RWPE2 (cell line): ENCODE measurements at regions not wholly inside any gene's neighbourhood (a gene's known extent, or its start where the extent isn't known, plus 50 kb on each side); places are given as distances from the start of the nearest gene placed in this dataset.

Experiments used
- ATAC-seq: fragments of 200-7000 bp; cut with Tn5 transposase; 3 replicates; pipeline ENCODE4 v1.9.1; 2021; ENCODE audit warnings: low read depth
- DNase-seq: peaks from one replicate; pipeline ENCODE4 v3.0.0-alpha.2; 2020; ENCODE audit warnings: low spot score
- H3K27ac ChIP-seq: fragments of 450-650 bp; 2 replicates; pipeline ENCODE4 v1.5.1; 2017; ENCODE audit warnings: mild to moderate bottlenecking; ENCODE audit not compliant: poor library complexity, severe bottlenecking
- H3K27me3 ChIP-seq: fragments of 250-450 bp; sonication (Bioruptor Pico); 2 replicates; pipeline ENCODE4 v1.5.1; 2021; ENCODE audit warnings: mild to moderate bottlenecking, moderate library complexity; ENCODE audit not compliant: insufficient read depth, poor library complexity, severe bottlenecking
- H3K36me3 ChIP-seq: fragments of 250-450 bp; sonication (Bioruptor Pico); 2 replicates; pipeline ENCODE4 v1.5.1; 2020; ENCODE audit warnings: low read depth, mild to moderate bottlenecking, moderate library complexity
- H3K4me1 ChIP-seq: fragments of 250-450 bp; sonication (Bioruptor Pico); 2 replicates; pipeline ENCODE4 v1.5.1; 2021; ENCODE audit warnings: mild to moderate bottlenecking, moderate library complexity; ENCODE audit not compliant: insufficient read depth, poor library complexity, severe bottlenecking
- H3K4me3 ChIP-seq: fragments of 250-450 bp; sonication (Bioruptor Pico); 2 replicates; pipeline ENCODE4 v1.5.1; 2021; ENCODE audit warnings: mild to moderate bottlenecking, moderate library complexity; ENCODE audit not compliant: severe bottlenecking
- H3K9me3 ChIP-seq: fragments of 250-450 bp; sonication (Bioruptor Pico); 2 replicates; pipeline ENCODE4 v1.5.1; 2021; ENCODE audit warnings: mild to moderate bottlenecking, moderate library complexity; ENCODE audit not compliant: severe bottlenecking
- TF ChIP-seq, protein P1 (sequence below): fragments of 450-650 bp; IDR thresholded peaks from one replicate; pipeline ENCODE4 v1.5.1; 2017; ENCODE audit warnings: mild to moderate bottlenecking, moderate library complexity; ENCODE audit not compliant: poor library complexity, severe bottlenecking

DNA sequence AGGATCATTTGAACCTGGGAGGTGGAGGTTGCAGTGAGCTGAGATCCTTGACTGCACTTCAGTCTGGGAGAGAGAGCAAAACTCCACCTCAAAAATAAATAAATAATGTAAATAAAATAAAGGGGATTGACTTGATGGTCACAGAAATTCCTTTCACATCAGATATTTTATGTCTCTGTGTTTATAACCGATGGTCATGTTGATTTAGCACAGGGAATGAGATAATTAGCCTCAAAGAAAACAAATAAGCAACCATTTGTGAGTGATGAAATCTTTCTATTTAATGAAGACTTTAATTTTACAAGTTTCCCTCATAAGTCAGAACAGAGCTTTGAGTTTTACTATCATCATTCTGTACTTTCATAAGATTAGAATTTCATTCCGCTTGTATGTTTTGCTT, 64.8 kb upstream of the NUPR2 start:
- no peak for DNase-seq
- no peak for ATAC-seq
- TF ChIP-seq, protein P1, sequence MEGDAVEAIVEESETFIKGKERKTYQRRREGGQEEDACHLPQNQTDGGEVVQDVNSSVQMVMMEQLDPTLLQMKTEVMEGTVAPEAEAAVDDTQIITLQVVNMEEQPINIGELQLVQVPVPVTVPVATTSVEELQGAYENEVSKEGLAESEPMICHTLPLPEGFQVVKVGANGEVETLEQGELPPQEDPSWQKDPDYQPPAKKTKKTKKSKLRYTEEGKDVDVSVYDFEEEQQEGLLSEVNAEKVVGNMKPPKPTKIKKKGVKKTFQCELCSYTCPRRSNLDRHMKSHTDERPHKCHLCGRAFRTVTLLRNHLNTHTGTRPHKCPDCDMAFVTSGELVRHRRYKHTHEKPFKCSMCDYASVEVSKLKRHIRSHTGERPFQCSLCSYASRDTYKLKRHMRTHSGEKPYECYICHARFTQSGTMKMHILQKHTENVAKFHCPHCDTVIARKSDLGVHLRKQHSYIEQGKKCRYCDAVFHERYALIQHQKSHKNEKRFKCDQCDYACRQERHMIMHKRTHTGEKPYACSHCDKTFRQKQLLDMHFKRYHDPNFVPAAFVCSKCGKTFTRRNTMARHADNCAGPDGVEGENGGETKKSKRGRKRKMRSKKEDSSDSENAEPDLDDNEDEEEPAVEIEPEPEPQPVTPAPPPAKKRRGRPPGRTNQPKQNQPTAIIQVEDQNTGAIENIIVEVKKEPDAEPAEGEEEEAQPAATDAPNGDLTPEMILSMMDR = no peak
- no peak overlapping the region for H3K4me3 ChIP-seq
- no peaks in the 10 kb centered on the region for H3K27me3 ChIP-seq
- H3K27ac ChIP-seq = no peak overlapping the region
- no peaks in the 10 kb centered on the region for H3K9me3 ChIP-seq
- H3K4me1 ChIP-seq = no peaks in the 10 kb centered on the region
- no peaks in the 10 kb centered on the region for H3K36me3 ChIP-seq

DNA sequence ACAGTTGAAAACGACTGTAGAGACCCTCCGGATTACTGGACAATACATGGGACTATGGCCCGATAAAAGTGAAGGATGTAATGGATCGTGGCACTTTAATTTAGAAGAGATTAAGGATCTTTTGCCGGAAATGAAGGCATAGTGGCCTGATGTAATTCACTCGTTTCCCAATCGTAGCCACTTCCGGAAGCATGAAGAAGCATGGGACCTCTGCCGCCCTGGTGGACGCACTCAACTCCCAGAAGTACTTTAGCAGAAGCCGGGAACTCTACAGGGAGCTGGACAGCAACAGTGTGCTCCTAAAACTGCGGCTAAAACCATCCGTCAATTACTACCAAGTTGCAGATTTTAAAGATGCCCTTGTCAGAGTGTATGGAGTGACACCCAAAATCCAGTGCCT, 59.6 kb upstream of the NUPR2 start:
- DNase-seq (no peak), ATAC-seq (no peak)
- Histone ChIP-seq H3K27ac (no peak overlapping the region), H3K4me3 (no peak overlapping the region), H3K27me3 (no peaks in the 10 kb centered on the region), H3K4me1 (no peaks in the 10 kb centered on the region), H3K9me3 (no peaks in the 10 kb centered on the region), H3K36me3 (no peaks in the 10 kb centered on the region)
- TF ChIP-seq, protein P1 = no peak

DNA sequence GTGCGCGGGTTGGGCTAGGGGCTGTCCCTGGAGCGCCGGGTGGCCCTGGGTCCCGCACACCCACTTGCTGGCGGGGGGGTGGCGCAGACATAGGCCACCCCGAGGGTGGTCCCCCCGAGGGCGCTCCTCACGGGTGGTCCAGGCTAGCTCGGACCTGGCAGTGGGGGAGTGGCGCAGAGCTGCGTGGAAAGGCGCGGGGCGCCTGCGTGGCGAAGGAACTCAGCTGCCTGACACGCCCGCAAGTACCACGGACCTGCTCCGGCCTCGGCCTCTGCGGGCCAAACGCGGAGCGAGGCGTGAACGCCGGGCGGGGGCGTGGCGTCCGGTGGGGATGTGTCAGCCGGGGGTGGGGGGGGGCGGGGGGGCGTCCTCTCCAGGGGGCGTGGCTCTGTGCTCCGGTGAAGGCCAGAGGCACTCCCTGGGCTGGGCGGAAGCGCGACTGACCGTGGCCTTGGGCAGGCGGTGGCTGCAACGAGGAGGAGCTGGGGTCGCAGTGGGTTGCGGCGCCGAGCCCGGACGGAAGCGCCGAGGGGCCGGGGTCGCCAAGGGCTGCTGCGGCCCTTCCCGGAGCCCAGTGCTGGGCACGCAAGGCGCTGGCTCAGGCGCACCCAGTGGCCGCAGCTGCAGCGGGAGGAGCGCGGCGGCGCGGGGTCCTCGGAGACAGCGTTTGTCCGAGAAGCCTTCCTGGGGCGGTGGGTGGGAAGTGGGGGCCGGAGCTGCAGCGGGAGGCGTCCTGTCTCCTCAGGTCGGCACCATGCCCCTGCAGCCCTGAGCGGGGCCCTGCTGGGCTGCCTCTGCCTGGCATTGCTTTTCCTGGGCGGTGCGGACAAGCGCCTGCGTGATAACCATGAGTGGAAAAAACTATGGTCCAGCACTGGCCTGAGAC, 58.9 kb upstream of the NUPR2 start:
- TF ChIP-seq, protein P1 = no peak
- Histone ChIP-seq H3K36me3 (no peaks in the 10 kb centered on the region), H3K27ac (no peak overlapping the region), H3K9me3 (no peaks in the 10 kb centered on the region), H3K27me3 (no peaks in the 10 kb centered on the region), H3K4me1 (no peaks in the 10 kb centered on the region), H3K4me3 (peak overlapping the region; percentile 6)
- ATAC-seq (no peak; the same call in 2 of the 3 replicates), DNase-seq (no peak)

DNA sequence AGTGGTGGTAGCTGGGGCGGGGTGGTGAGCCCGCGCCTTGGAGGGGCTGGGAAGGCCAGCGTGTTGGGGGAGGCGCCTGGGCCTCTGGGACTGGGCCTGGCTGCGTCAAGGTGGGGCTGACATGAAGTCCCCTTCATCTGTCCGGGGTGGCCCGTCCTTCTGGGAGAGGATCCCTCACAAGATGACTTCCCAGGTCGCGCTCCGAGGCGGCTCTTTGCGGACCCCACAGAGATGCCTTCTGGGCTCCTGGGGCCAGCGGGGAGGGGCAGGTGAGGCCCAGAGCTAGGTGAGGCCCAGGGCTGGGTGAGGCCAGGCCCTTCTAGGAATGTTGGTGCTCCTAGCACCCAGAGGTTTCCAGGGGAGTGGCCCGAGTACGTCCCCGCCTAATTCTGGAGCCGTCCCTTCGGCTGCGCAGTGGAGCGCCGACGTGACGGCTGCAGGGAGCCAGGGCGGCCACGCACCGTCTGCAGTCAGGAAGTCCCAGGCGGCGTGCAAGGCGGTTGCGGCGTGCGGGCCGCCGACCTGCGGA, 58.2 kb upstream of the NUPR2 start:
- H3K27me3 ChIP-seq = no peaks in the 10 kb centered on the region
- no peaks in the 10 kb centered on the region for H3K36me3 ChIP-seq
- TF ChIP-seq, protein P1 = no peak
- H3K9me3 ChIP-seq = no peaks in the 10 kb centered on the region
- no peaks in the 10 kb centered on the region for H3K4me1 ChIP-seq
- H3K4me3 ChIP-seq = no peak overlapping the region
- ATAC-seq (no peak), DNase-seq (peak; percentile 51)
- H3K27ac ChIP-seq = no peak overlapping the region
